ENCODE measurements at regions not wholly inside any gene's neighbourhood (a gene's known extent, or its start where the extent isn't known, plus 50 kb on each side); places are given as distances from the start of the nearest gene placed in this dataset.

GRCh38 chr3:29091599-29092189 is 189.2 kb upstream of the RBMS3 start:
- POLR2A ChIA-PET = no interaction called here
- no peak overlapping the region for H3K27ac ChIP-seq (ENCODE audit: low read depth, low read length)
- H3K9ac ChIP-seq (ENCODE audit: low read length) = no peak overlapping the region
- BruUV-seq (replicated peaks) = no TSS peak
- H3K9me3 ChIP-seq (ENCODE audit: control insufficient read depth in 1 of 2, insufficient read depth in 1 of 2, low read depth in 1 of 2, low read length in 2 of 2) = no peaks in the 10 kb centered on the region
- no peaks in the 10 kb centered on the region for H3K9me2 ChIP-seq (ENCODE audit: insufficient read depth)
- no peak overlapping the region for H2AFZ ChIP-seq (ENCODE audit: low read depth, low read length, poor library complexity, severe bottlenecking)
- H3K36me3 ChIP-seq (ENCODE audit: control insufficient read depth in 1 of 2, insufficient read depth in 2 of 2, low read length in 2 of 2) = no peaks in the 10 kb centered on the region
- RAD21 ChIA-PET (ENCODE audit: low non-redundant PET in 1 of 2, low total read pairs in 2 of 2, uncharacterized antibody in 2 of 2, unreplicated experiment in 2 of 2) = no interaction called here
- CTCF ChIA-PET = no interaction called here
- DNase-seq (ENCODE audit: low read depth, low spot score) = no peak
- H3K27me3 ChIP-seq (ENCODE audit: insufficient read depth, low read length) = 0 out of 2 replicates have a peak, but pooled peaks cover under 1% of the 10 kb centered on the region
- TF ChIP-seq CEBPB (IDR thresholded peaks at IDR 0.05; ENCODE audit: low read depth) (no peak), CTCF (IDR thresholded peaks at IDR 0.05 in 2 of 3, conservative IDR thresholded peaks at IDR 0.05 in 1 of 3; ENCODE audit: borderline replicate concordance in 1 of 3, insufficient read depth in 1 of 3, low read depth in 2 of 3, low read length in 2 of 3) (no peak), ZFX (IDR thresholded peaks at IDR 0.05) (no peak), ZNF274 (IDR thresholded peaks at IDR 0.05; ENCODE audit: low read depth, low read length) (no peak), MAX (IDR thresholded peaks at IDR 0.05) (no peak), EZH2phosphoT487 (IDR thresholded peaks at IDR 0.05; ENCODE audit: borderline replicate concordance) (no peak), JUND (IDR thresholded peaks at IDR 0.05) (no peak)
- TF ChIP-seq, protein P1, sequence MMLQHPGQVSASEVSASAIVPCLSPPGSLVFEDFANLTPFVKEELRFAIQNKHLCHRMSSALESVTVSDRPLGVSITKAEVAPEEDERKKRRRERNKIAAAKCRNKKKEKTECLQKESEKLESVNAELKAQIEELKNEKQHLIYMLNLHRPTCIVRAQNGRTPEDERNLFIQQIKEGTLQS (IDR thresholded peaks at IDR 0.05) = no peak
- H3K4me1 ChIP-seq (ENCODE audit: control insufficient read depth in 1 of 2, insufficient read depth in 2 of 2, low read length in 2 of 2) = no peaks in the 10 kb centered on the region
- H3K4me3 ChIP-seq (replicated peaks in 1 of 2; ENCODE audit: low read depth in 1 of 2, low read length in 2 of 2) = no peak overlapping the region
- H3K4me2 ChIP-seq (ENCODE audit: low read length) = no peak overlapping the region
- no peaks in the 10 kb centered on the region for H4K20me1 ChIP-seq (ENCODE audit: insufficient read depth)
- intact Hi-C loops (cut with micrococcal nuclease) = no loop called here
- ATAC-seq = no peak
- H3K79me2 ChIP-seq (ENCODE audit: insufficient read depth, low read length) = no peaks in the 10 kb centered on the region

Measured in HCT116 (cell line).